HAP-1 (cell line): ENCODE measurements at regions not wholly inside any gene's neighbourhood (a gene's known extent, or its start where the extent isn't known, plus 50 kb on each side); places are given as distances from the start of the nearest gene placed in this dataset.

ENCODE experiments used
- DNase-seq, 2 experiments: peaks; one replicate each; pipeline ENCODE4 v3.0.0-alpha.2; 2016 to 2020; ENCODE audit warnings: low spot score in 2 of 2
- H3K27me3 ChIP-seq: fragments of 250-450 bp; sonication (Bioruptor Pico); 2 replicates; pipeline ENCODE4 v1.5.1; 2020; ENCODE audit warnings: low read depth, mild to moderate bottlenecking, moderate library complexity
- H3K36me3 ChIP-seq: fragments of 250-450 bp; sonication (Bioruptor Pico); replicated peaks from 2 replicates; pipeline ENCODE4 v1.5.1; 2020; ENCODE audit warnings: mild to moderate bottlenecking
- H3K4me1 ChIP-seq: fragments of 250-450 bp; sonication (Bioruptor Pico); 2 replicates; pipeline ENCODE4 v1.5.1; 2020; ENCODE audit warnings: mild to moderate bottlenecking
- H3K4me3 ChIP-seq: fragments of 250-450 bp; sonication (Bioruptor Pico); 2 replicates; pipeline ENCODE4 v1.5.1; 2020; ENCODE audit warnings: mild to moderate bottlenecking, moderate library complexity
- H3K9me3 ChIP-seq: fragments of 250-450 bp; sonication (Bioruptor Pico); 2 replicates; pipeline ENCODE4 v1.5.1; 2020; ENCODE audit warnings: mild to moderate bottlenecking, moderate library complexity
- in situ Hi-C: fragments of 300-500 bp; cut with MboI; formaldehyde crosslinking; loops from 3 replicates; pipeline ENCODE4 v1.14.3; 2020; ENCODE audit warnings: low sequenced_read_pairs, inconsistent platforms, mixed read lengths

GRCh38 chr16:55380485-55380884, 56.5 kb downstream of the IRX6 start:
- H3K9me3 ChIP-seq = no peaks in the 10 kb centered on the region
- in situ Hi-C loops = no loop called here
- no peaks in the 10 kb centered on the region for H3K27me3 ChIP-seq
- no peak overlapping the region for H3K4me3 ChIP-seq
- no peak for DNase-seq
- no peaks in the 10 kb centered on the region for H3K36me3 ChIP-seq
- H3K4me1 ChIP-seq = peaks cover 12% of the 10 kb centered on the region

DNA sequence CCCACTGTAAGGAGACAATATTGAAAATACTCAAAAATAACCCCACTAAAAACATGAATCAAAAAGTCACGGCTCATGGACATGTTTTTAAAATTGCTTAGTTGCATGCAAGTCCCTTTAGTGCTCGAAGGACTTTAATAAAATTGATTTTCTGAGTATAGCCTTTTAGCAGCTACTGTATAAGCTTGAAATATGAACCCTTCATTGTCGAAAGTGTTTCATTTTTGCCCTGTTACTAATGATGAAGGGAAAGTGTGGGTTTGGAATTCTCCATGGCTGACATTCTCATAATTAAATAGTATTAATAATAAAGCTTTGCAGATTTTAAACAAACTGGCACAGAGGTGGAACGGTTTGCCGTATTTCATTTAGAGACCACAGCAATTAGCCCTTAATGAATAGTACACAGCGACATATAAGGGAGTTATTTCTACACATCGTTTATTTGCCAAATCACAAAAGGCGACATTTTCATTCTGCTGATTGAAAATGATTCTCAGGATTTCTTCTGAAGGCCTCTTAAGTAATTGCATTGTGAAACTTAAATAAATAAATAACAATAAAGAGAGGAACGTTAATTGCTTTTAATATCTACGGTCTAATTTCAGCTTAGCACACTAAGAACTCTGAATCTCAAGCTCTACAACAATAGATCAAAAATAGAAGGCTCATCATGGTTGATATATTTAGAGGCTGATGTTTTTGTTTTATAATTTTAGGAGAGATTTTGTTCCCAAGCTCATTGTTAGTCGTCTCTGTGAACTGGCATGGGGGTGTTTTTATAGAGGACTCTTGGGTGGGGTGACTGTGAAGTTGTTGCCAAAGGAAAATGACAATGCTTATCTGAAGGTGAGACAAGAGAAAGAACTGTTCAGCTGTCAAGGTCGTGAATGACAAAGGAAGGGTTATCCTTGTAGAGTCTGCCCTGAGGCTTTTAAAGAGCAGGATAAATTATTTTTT, 60.6 kb downstream of the IRX6 start:
- H3K4me1 ChIP-seq = peaks cover 36% of the 10 kb centered on the region
- H3K27me3 ChIP-seq = no peaks in the 10 kb centered on the region
- H3K9me3 ChIP-seq = no peaks in the 10 kb centered on the region
- H3K4me3 ChIP-seq = no peak overlapping the region
- in situ Hi-C loops = no loop called here
- peak in 1 of 2 experiments; percentile 21 for DNase-seq
- no peaks in the 10 kb centered on the region for H3K36me3 ChIP-seq

DNA sequence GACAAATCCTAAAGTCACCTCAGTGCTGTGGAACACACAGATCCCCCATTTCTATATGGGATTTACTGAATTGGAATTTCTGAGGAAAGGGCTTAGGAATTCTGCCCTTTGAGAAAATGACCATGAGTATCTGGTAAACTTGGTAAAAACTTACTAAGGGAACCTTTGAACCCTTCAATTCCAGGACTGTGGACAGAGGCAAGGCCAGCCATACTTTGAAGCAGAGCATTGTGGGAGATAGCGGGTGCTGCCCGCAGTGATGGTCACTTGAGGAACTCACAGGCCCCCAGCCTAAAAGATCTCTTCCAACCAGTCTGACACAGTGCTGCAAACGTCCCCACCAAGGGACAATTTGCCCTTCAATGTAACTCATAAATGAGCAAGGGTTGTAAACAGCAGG, 61.4 kb downstream of the IRX6 start:
- in situ Hi-C loops = no loop called here
- H3K9me3 ChIP-seq = no peaks in the 10 kb centered on the region
- DNase-seq = no peak
- H3K4me1 ChIP-seq = peaks cover 44% of the 10 kb centered on the region
- no peaks in the 10 kb centered on the region for H3K27me3 ChIP-seq
- no peaks in the 10 kb centered on the region for H3K36me3 ChIP-seq
- no peak overlapping the region for H3K4me3 ChIP-seq

GRCh38 chr16:55386534-55387296, 62.7 kb downstream of the IRX6 start:
- H3K4me1 ChIP-seq = peaks cover 54% of the 10 kb centered on the region
- H3K9me3 ChIP-seq = no peaks in the 10 kb centered on the region
- H3K4me3 ChIP-seq = no peak overlapping the region
- no peaks in the 10 kb centered on the region for H3K27me3 ChIP-seq
- no peak for DNase-seq
- no peaks in the 10 kb centered on the region for H3K36me3 ChIP-seq
- in situ Hi-C loops = no loop called here

DNA sequence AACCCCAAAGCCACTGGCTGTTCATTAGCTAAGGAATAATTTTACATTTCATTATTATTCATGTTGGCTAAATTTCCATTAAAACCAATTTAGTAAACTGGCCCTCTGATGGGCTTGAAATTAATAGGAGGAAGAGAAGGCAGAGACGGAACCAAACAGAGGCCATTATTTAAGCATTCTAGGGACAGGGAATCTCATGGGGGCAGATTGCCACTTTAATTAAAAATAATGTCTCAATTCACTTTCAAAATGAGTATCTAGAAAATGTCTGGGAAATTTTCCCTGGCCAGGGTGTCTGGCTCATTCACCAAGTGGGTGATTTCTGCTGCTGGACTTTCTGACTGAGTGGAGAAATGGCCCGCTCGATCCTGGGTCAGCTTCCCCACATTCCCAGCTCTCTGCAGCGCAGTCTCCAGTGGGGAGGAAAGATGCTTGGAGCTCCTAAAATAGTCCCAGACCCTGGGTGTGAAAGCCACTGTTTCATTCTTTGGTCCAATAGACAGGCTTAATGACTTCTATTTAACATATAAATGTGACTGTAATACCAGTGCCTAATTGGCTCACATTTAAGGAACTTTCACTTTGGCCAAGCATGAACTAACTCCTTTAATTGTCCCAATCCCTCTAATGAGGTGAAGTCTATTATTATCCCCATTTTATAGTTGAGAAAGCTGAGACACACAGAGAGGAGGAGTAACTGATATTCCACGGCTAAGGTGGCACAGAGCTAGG, 64.3 kb downstream of the IRX6 start:
- DNase-seq = peak; percentile 28 to 39
- in situ Hi-C loops = no loop called here
- Histone ChIP-seq H3K4me1 (peaks cover 69% of the 10 kb centered on the region), H3K27me3 (no peaks in the 10 kb centered on the region), H3K9me3 (0 out of 2 replicates have a peak, but pooled peaks cover 2% of the 10 kb centered on the region), H3K36me3 (no peaks in the 10 kb centered on the region; the same call in 1 of the 2 replicates), H3K4me3 (no peak overlapping the region)

GRCh38 chr16:55389426-55390073, 65.5 kb downstream of the IRX6 start:
- H3K27me3 ChIP-seq = no peaks in the 10 kb centered on the region
- peak; percentile 31 for DNase-seq
- in situ Hi-C loops = no loop called here

DNA sequence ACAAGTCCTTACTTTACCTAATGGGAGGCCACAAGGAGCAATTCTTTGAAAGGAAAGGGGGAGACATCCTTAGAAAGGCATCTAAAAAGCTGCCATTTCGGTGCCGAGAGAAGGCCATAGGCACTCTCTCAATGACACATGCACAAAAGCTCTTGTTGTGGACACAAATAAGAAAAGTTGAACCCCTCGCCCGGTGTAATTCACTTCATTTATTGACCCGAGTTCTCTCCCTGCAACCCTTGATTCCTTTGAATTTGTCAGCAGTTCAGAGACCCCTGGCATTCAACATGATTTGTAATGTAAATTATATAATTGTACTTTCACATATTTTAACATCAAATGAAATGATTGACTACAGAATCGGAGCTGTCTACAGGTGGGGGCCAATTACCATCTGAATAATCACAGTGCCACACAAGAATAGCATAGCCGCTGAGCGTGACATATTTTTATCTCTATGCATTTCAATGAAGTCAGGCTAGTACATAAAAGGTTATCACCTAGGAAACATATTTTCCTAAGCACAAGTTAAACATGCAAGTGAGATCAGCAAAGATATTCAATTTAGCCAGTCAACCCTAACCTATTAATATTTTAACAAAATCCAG, 66.7 kb downstream of the IRX6 start:
- H3K4me3 ChIP-seq = no peak overlapping the region
- H3K36me3 ChIP-seq = no peaks in the 10 kb centered on the region; the same call in 1 of the 2 replicates
- H3K9me3 ChIP-seq = 0 out of 2 replicates have a peak, but pooled peaks cover 2% of the 10 kb centered on the region
- DNase-seq = peak; percentile 79 to 95
- in situ Hi-C loops = no loop called here
- no peaks in the 10 kb centered on the region for H3K27me3 ChIP-seq
- H3K4me1 ChIP-seq = peaks cover 57% of the 10 kb centered on the region

More at GRCh38 chr16:55389426-55390073, 65.5 kb downstream of the IRX6 start:
- H3K36me3 ChIP-seq = no peaks in the 10 kb centered on the region; the same call in 1 of the 2 replicates
- H3K4me1 ChIP-seq = peaks cover 66% of the 10 kb centered on the region
- 0 out of 2 replicates have a peak, but pooled peaks cover 2% of the 10 kb centered on the region for H3K9me3 ChIP-seq
- no peak overlapping the region for H3K4me3 ChIP-seq

DNA sequence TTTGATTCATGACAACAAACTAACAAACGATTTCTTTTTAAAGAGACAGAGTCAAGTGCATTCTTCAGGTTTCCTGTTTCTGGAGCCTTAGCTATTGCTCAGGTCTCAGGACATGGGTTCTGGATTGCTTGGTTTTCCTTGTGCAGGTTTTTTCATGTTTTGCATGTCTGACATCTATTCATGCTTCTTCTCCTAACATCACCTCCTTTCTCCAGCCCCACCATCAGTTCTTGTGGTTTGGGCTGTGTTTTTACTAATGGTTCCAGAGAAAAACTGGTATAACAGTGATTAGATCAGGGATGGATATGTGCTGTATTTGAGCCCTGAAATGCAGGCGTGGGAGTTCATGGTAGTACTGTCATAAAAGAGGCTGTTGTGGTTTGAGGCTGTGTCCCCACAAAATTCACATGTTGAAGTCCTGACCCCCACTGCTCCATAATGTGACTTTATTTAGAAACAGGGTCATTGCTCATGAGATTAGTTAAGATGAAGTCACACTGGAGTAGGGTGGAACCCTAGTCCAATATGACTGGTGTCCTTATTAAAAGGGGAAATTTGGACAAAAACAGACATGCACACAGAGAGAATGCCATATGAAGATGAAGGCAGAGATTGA, 67.9 kb downstream of the IRX6 start:
- no peaks in the 10 kb centered on the region; the same call in 1 of the 2 replicates for H3K36me3 ChIP-seq
- no peak overlapping the region for H3K4me3 ChIP-seq
- H3K4me1 ChIP-seq = peaks cover 54% of the 10 kb centered on the region
- 0 out of 2 replicates have a peak, but pooled peaks cover 2% of the 10 kb centered on the region for H3K9me3 ChIP-seq
- no peaks in the 10 kb centered on the region for H3K27me3 ChIP-seq
- in situ Hi-C loops = no loop called here
- peak; percentile 28 to 30 for DNase-seq

- Histone ChIP-seq H3K36me3 (no peaks in the 10 kb centered on the region; the same call in 1 of the 2 replicates), H3K27me3 (no peaks in the 10 kb centered on the region), H3K4me1 (peaks cover 52% of the 10 kb centered on the region), H3K4me3 (no peak overlapping the region), H3K9me3 (0 out of 2 replicates have a peak, but pooled peaks cover 2% of the 10 kb centered on the region)
- no peak for DNase-seq
- in situ Hi-C loops = no loop called here
Measured at GRCh38 chr16:55392701-55393100, 68.7 kb downstream of the IRX6 start.

GRCh38 chr16:55393991-55394390, 70.0 kb downstream of the IRX6 start:
- H3K36me3 ChIP-seq = no peaks in the 10 kb centered on the region; the same call in 1 of the 2 replicates
- H3K27me3 ChIP-seq = no peaks in the 10 kb centered on the region
- no peak overlapping the region for H3K4me3 ChIP-seq
- no peak for DNase-seq
- 0 out of 2 replicates have a peak, but pooled peaks cover 2% of the 10 kb centered on the region for H3K9me3 ChIP-seq
- peaks cover 39% of the 10 kb centered on the region for H3K4me1 ChIP-seq
- in situ Hi-C loops = no loop called here

- no peak overlapping the region for H3K4me3 ChIP-seq
- no peak for DNase-seq
- H3K4me1 ChIP-seq = no peaks in the 10 kb centered on the region
- H3K9me3 ChIP-seq = no peaks in the 10 kb centered on the region
- no peaks in the 10 kb centered on the region for H3K27me3 ChIP-seq
- H3K36me3 ChIP-seq = no peaks in the 10 kb centered on the region
- in situ Hi-C loops = no loop called here
Measured at GRCh38 chr16:55398762-55399161, 74.8 kb downstream of the IRX6 start.

GRCh38 chr16:55399911-55400310, 75.9 kb downstream of the IRX6 start:
- H3K4me3 ChIP-seq = no peak overlapping the region
- H3K4me1 ChIP-seq = no peaks in the 10 kb centered on the region
- no peaks in the 10 kb centered on the region for H3K27me3 ChIP-seq
- no peaks in the 10 kb centered on the region for H3K36me3 ChIP-seq
- in situ Hi-C loops = no loop called here
- no peaks in the 10 kb centered on the region for H3K9me3 ChIP-seq
- DNase-seq = no peak
